ENCODE measurements at regions not wholly inside any gene's neighbourhood (a gene's known extent, or its start where the extent isn't known, plus 50 kb on each side); places are given as distances from the start of the nearest gene placed in this dataset.

DNA sequence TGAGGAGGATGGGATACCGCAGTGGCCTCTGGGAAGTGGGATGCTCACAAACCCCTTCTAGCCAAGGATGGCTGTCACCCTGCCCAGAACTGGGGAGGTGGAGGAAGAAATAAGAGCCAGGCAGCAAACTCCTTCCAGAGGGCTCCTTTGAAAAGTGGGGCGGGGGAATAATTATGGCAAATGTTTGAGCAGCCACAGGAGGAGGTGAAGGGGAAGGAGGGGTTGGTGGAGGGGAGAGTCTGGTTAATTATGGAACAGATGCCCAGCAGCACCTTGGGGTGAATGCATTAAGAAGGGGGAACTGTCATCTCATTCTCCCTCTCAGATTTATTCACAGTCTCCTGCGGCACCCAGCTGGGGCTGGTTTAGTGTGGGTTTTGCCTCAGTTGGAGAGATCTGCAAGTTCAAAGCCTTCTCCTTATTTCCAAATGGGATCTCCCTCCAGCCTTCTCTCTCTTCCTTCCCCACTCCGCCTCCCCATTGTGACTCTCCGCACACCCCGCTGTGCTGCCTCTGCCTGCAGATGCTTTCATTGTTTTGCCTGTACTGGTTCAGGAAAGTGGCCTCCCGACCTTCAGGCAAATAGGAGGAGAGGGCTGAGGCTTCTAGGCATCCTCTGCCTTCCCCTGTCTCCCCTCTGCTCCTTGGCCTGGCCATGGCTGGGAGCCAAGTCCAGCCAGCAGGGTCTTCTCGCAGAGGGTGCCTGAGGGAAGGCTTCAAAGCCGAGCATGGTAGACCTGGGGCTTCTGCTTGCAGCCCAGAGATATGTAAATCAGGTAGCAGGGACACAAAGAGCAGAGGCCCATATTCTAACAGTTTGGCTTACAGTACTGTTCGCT lies 457.2 kb upstream of the MEX3C start (continued):
- TF ChIP-seq, protein P1, sequence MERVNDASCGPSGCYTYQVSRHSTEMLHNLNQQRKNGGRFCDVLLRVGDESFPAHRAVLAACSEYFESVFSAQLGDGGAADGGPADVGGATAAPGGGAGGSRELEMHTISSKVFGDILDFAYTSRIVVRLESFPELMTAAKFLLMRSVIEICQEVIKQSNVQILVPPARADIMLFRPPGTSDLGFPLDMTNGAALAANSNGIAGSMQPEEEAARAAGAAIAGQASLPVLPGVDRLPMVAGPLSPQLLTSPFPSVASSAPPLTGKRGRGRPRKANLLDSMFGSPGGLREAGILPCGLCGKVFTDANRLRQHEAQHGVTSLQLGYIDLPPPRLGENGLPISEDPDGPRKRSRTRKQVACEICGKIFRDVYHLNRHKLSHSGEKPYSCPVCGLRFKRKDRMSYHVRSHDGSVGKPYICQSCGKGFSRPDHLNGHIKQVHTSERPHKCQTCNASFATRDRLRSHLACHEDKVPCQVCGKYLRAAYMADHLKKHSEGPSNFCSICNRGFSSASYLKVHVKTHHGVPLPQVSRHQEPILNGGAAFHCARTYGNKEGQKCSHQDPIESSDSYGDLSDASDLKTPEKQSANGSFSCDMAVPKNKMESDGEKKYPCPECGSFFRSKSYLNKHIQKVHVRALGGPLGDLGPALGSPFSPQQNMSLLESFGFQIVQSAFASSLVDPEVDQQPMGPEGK (CRISPR knock-in tag; IDR thresholded peaks at IDR 0.05; ENCODE audit: borderline replicate concordance), result no peak
- TF ChIP-seq ZNF565 (CRISPR knock-in tag; conservative IDR thresholded peaks at IDR 0.05; ENCODE audit: low read depth) (no peak), ZFP3 (CRISPR knock-in tag; IDR thresholded peaks at IDR 0.05) (no peak), CSDC2 (CRISPR knock-in tag; IDR thresholded peaks at IDR 0.05) (no peak), RARB (CRISPR knock-in tag; IDR thresholded peaks at IDR 0.05) (no peak), OSR1 (CRISPR knock-in tag; IDR thresholded peaks at IDR 0.05) (no peak), ISL1 (CRISPR knock-in tag; IDR thresholded peaks at IDR 0.05) (no peak), ZFP30 (CRISPR knock-in tag; IDR thresholded peaks at IDR 0.05) (no peak), ZNF8 (CRISPR knock-in tag; IDR thresholded peaks at IDR 0.05) (no peak), PPARA (CRISPR knock-in tag; IDR thresholded peaks at IDR 0.05; ENCODE audit: borderline replicate concordance) (no peak)

DNA sequence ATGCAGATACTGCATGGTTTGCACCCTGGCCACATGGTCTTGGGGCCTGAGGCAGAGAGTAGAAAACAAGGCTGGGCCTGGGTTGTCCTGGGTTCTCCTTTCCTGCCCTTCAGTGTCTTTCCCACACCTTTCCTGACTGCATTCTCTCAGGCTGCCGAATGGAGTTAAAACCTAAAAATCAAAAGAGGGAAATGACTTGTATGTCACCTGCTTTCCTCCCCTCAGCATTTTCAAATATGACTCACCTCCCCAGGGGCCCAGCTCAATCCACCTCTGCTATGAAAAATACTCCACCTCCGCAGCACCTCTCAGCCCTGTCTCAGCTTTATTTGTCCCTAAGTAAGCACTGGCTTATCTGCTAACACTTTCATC lies 457.8 kb upstream of the MEX3C start:
- TF ChIP-seq ISL1 (CRISPR knock-in tag; IDR thresholded peaks at IDR 0.05) (no peak), RARB (CRISPR knock-in tag; IDR thresholded peaks at IDR 0.05) (no peak), TCF4 (CRISPR knock-in tag; IDR thresholded peaks at IDR 0.05; ENCODE audit: borderline replicate concordance) (no peak), SNAI2 (CRISPR knock-in tag; IDR thresholded peaks at IDR 0.05) (no peak), ZC3H10 (CRISPR knock-in tag; IDR thresholded peaks at IDR 0.05) (no peak), TOX (CRISPR knock-in tag; IDR thresholded peaks at IDR 0.05; ENCODE audit: borderline replicate concordance) (no peak), ZNF8 (CRISPR knock-in tag; IDR thresholded peaks at IDR 0.05) (no peak), ZFP30 (CRISPR knock-in tag; IDR thresholded peaks at IDR 0.05) (no peak), ZFP3 (CRISPR knock-in tag; IDR thresholded peaks at IDR 0.05) (no peak), ARNTL (CRISPR knock-in tag; IDR thresholded peaks at IDR 0.05; ENCODE audit: borderline replicate concordance, low read depth) (no peak), ZNF70 (CRISPR knock-in tag; IDR thresholded peaks at IDR 0.05) (no peak), PPARA (CRISPR knock-in tag; IDR thresholded peaks at IDR 0.05; ENCODE audit: borderline replicate concordance) (no peak)
- TF ChIP-seq, protein P2, sequence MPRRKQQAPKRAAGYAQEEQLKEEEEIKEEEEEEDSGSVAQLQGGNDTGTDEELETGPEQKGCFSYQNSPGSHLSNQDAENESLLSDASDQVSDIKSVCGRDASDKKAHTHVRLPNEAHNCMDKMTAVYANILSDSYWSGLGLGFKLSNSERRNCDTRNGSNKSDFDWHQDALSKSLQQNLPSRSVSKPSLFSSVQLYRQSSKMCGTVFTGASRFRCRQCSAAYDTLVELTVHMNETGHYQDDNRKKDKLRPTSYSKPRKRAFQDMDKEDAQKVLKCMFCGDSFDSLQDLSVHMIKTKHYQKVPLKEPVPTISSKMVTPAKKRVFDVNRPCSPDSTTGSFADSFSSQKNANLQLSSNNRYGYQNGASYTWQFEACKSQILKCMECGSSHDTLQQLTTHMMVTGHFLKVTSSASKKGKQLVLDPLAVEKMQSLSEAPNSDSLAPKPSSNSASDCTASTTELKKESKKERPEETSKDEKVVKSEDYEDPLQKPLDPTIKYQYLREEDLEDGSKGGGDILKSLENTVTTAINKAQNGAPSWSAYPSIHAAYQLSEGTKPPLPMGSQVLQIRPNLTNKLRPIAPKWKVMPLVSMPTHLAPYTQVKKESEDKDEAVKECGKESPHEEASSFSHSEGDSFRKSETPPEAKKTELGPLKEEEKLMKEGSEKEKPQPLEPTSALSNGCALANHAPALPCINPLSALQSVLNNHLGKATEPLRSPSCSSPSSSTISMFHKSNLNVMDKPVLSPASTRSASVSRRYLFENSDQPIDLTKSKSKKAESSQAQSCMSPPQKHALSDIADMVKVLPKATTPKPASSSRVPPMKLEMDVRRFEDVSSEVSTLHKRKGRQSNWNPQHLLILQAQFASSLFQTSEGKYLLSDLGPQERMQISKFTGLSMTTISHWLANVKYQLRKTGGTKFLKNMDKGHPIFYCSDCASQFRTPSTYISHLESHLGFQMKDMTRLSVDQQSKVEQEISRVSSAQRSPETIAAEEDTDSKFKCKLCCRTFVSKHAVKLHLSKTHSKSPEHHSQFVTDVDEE (CRISPR knock-in tag; IDR thresholded peaks at IDR 0.05), result no peak
- TF ChIP-seq, protein P1 (CRISPR knock-in tag; IDR thresholded peaks at IDR 0.05; ENCODE audit: borderline replicate concordance), result no peak
- TF ChIP-seq, protein P3, sequence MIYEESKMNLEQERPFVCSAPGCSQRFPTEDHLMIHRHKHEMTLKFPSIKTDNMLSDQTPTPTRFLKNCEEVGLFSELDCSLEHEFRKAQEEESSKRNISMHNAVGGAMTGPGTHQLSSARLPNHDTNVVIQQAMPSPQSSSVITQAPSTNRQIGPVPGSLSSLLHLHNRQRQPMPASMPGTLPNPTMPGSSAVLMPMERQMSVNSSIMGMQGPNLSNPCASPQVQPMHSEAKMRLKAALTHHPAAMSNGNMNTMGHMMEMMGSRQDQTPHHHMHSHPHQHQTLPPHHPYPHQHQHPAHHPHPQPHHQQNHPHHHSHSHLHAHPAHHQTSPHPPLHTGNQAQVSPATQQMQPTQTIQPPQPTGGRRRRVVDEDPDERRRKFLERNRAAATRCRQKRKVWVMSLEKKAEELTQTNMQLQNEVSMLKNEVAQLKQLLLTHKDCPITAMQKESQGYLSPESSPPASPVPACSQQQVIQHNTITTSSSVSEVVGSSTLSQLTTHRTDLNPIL (CRISPR knock-in tag; IDR thresholded peaks at IDR 0.05; ENCODE audit: low read depth), result no peak
- ATAC-seq, result no peak

DNA sequence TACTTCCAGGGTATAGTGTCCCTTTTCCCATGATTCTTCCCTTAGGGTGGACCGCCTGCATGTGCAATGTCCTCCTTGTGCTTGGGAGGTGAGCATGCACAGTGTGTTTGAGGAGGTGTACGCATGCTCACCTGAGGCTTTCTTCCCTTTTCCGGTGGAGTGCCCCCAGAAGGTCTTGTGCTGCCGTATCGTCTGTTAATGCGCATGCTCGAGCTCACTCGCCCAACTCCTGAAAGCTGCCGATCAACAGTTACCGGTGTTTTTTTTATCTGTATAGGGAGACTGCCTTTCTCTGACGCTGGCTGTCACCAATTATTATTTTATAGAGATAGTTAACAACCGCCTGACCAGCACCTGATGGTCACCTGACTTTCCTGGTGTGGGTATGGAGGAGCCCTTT lies 458.8 kb upstream of the MEX3C start:
- TF ChIP-seq ARNTL (CRISPR knock-in tag; IDR thresholded peaks at IDR 0.05; ENCODE audit: borderline replicate concordance, low read depth) (no peak), ESRRG (CRISPR knock-in tag; IDR thresholded peaks at IDR 0.05) (no peak), BACH2 (CRISPR knock-in tag; IDR thresholded peaks at IDR 0.05; ENCODE audit: borderline replicate concordance) (no peak), ZFP3 (CRISPR knock-in tag; IDR thresholded peaks at IDR 0.05) (no peak), ISL1 (CRISPR knock-in tag; IDR thresholded peaks at IDR 0.05) (no peak), TCF4 (CRISPR knock-in tag; IDR thresholded peaks at IDR 0.05; ENCODE audit: borderline replicate concordance) (no peak)
- TF ChIP-seq, protein P2 (CRISPR knock-in tag; IDR thresholded peaks at IDR 0.05), result no peak
- TF ChIP-seq, protein P4, sequence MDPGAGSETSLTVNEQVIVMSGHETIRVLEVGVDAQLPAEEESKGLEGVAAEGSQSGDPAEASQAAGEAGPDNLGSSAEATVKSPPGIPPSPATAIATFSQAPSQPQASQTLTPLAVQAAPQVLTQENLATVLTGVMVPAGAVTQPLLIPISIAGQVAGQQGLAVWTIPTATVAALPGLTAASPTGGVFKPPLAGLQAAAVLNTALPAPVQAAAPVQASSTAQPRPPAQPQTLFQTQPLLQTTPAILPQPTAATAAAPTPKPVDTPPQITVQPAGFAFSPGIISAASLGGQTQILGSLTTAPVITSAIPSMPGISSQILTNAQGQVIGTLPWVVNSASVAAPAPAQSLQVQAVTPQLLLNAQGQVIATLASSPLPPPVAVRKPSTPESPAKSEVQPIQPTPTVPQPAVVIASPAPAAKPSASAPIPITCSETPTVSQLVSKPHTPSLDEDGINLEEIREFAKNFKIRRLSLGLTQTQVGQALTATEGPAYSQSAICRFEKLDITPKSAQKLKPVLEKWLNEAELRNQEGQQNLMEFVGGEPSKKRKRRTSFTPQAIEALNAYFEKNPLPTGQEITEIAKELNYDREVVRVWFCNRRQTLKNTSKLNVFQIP (CRISPR knock-in tag; IDR thresholded peaks at IDR 0.05; ENCODE audit: borderline replicate concordance, low read depth), result no peak
- ATAC-seq, result no peak

Data from SK-N-SH treated with all-trans-retinoic acid at 6 μM for 48 hours (cell line).